ENCODE measurements at regions not wholly inside any gene's neighbourhood (a gene's known extent, or its start where the extent isn't known, plus 50 kb on each side); places are given as distances from the start of the nearest gene placed in this dataset.
A peak's percentile ranks its signal among the peaks of the same experiment; 100 is the strongest.
"Not testable (repeated sequence)": the region's sequence is repeated elsewhere in the genome, so short reads cannot be mapped to it uniquely, and the experiment has no call there.

GRCh38 chr18:55706898-55707297 is 118.9 kb upstream of the TCF4 start:
- no peak overlapping the region for H3K4me3 ChIP-seq (ENCODE audit: low read depth, low read length)
- peak; percentile 67 for DNase-seq (ENCODE audit: low read depth)

DNA sequence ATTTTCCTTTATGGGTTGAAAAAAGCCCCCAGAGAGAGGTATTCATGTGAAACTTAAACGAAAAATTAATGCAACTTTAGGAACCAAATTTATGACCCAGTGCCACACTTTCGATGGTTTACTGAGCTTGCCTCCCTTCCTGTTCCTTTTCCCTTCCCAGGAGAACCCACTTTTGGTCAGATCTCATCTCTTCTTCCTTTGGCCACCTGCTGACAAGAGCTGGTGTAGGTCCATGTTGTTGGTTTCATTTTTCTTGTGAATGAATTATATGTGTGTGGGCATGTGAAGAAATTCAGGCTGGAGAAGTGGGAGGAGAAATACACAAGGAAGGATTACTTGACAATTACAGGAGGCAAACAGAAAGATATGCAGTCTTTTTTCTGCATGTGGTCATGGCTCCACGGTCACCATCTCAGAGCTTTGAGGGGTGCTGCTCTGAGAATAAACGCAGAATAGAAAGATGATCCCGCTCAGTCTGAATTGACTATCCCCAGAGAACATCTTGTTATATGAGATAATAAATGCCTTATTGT is 111.3 kb upstream of the TCF4 start:
- no peak overlapping the region for H3K4me3 ChIP-seq (ENCODE audit: low read depth, low read length)
- DNase-seq (ENCODE audit: low read depth) = peak; percentile 18

GRCh38 chr18:55696811-55697210 is 108.8 kb upstream of the TCF4 start:
- H3K4me3 ChIP-seq (ENCODE audit: low read depth, low read length) = no peak overlapping the region
- DNase-seq (ENCODE audit: low read depth) = no peak

DNA sequence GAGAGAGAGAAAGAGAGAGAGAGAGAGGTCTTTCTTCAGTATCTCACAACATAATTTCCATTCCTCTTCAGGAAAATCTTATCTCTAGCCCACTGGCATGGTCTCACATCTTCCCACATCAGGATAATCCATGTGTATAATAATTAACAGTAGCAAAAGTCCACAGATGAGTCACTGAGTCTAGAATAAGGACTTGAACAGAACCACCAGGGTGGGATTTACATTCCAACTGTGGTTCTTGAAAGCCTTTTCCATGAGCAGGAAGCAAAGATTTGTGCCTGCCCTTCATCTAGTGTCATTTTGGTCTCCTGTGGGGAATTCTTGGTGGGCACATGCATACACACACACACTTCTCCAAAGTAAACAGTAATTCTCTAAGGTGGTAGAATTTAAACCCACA is 107.1 kb upstream of the TCF4 start:
- no peak overlapping the region for H3K4me3 ChIP-seq (ENCODE audit: low read depth, low read length)
- no peak for DNase-seq (ENCODE audit: low read depth)

DNA sequence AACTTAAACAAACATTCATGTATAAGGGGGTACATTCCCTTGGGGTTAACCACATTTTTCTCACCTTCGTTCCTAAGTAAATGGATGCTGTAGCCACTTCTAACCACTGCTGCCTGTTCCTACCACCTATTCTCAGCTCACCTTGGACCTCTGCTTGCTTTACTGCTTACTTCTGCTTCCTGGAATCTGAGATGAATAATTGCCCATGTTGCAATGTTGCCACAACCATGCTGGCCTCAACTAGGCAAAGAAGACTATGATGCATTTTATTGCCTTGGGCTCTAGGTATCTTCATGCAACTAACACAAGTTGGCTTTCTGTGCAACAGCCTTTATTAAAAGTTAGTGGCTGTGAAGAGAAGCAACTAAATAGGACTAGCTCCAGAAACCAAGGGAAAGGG is 106.3 kb upstream of the TCF4 start:
- H3K4me3 ChIP-seq (ENCODE audit: low read depth, low read length) = no peak overlapping the region

DNA sequence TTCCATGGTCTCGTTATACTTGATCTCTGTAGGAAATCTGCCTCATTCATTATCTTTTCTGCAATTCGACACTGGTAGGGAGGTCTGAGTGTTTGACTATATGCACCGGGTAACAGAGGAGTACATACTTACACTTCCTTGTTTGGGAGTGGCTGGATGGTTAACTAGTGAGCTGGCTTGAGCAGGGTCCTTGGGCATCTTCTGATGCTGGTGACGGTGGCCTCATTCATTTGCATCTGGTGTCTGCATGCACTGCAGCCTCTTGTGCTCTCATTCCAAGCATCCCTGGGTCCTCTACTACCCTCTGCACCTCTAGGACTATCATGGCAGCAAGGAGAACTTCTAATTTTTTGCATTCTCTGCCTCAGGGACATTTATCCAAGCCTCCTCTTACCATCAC is 100.0 kb upstream of the TCF4 start:
- no peak for DNase-seq (ENCODE audit: low read depth)
- no peak overlapping the region for H3K4me3 ChIP-seq (ENCODE audit: low read depth, low read length)

More for the DNA sequence above, 106.3 kb upstream of the TCF4 start:
- DNase-seq (ENCODE audit: low read depth) = peak; percentile 12

DNA sequence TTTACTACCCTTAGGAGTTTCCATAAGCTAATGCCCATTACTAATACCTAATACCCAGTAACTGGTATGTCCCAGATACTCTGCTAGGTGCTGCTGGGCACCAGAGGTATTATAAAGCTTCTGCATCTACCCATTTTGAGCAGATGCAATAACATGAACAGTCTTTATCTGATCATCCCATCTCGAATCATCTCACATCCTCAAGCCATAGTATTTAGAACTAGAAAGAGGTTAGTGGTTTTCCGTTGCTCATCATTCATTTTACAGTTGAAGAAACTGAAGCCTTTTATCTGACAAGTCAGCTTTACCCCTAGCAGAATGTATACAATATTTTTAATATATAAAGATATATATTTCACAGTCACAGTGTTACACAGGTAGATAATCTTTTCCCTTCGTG is 99.1 kb upstream of the TCF4 start:
- no peak overlapping the region for H3K4me3 ChIP-seq (ENCODE audit: low read depth, low read length)
- no peak for DNase-seq (ENCODE audit: low read depth)

DNA sequence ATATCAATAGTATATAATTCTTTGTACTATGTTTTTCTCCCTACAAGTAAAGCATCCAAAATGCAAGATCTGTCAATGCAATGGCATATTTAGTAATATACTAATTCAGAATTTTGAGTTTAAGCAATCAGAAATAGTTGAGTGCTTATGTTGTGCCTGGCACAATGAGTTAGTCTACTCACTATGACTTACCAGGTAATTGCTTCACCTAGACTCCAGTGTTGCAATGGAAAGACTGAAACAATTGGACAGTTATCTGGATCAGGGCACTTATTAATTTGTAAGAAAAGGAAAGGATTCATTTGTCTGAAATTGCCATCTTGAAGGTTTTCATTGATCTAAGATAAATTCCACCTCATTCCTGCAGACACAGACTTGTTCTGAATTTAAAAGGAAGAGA is 97.6 kb upstream of the TCF4 start:
- no peak for DNase-seq (ENCODE audit: low read depth)
- no peak overlapping the region for H3K4me3 ChIP-seq (ENCODE audit: low read depth, low read length)

- DNase-seq (ENCODE audit: low read depth) = no peak
- no peak overlapping the region for H3K4me3 ChIP-seq (ENCODE audit: low read depth, low read length)
Measured at GRCh38 chr18:55672574-55673361, 84.8 kb upstream of the TCF4 start.

- DNase-seq (ENCODE audit: low read depth) = no peak
Measured at GRCh38 chr18:55665506-55665905, 77.5 kb upstream of the TCF4 start.

DNA sequence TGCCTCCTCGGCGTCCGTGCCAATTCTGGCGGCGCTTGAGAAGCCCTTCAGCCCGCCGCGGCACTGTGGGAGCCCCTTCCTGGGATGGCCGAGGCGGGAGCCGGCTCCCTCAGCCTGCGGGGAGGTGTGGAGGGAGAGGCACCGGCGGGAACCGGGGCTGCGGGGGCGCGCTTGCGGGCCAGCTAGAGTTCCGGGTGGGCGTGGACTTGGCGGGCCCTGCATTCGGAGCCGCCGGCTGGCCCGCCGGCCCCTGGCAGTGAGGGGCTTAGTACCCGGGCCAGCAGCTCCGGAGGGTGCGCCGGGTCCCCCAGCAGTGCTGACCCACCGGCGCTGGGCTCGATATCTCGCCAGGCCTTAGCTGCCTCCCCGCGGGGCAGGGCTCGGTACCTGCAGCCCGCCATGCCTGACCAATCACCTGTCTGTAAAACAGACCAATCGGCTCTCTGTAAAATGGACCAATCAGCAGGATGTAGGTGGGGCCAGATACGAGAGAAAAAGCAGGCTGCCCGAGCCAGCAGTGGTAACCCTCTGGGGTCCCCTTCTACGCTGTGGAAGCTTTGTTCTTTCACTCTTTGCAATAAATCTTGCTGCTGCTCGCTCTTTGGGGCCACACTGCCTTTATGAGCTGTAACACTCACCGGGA is 76.9 kb upstream of the TCF4 start:
- not testable (repeated sequence) for H3K4me3 ChIP-seq (ENCODE audit: low read depth, low read length); DNase-seq (ENCODE audit: low read depth)

More at GRCh38 chr18:55665506-55665905, 77.5 kb upstream of the TCF4 start:
- H3K4me3 ChIP-seq (ENCODE audit: low read depth, low read length) = no peak overlapping the region

- DNase-seq (ENCODE audit: low read depth) = no peak
- no peak overlapping the region for H3K4me3 ChIP-seq (ENCODE audit: low read depth, low read length)
Measured at GRCh38 chr18:55663891-55664290, 75.9 kb upstream of the TCF4 start.

- no peak overlapping the region for H3K4me3 ChIP-seq (ENCODE audit: low read depth, low read length)
- DNase-seq (ENCODE audit: low read depth) = no peak
Measured at GRCh38 chr18:55658598-55658997, 70.6 kb upstream of the TCF4 start.

DNA sequence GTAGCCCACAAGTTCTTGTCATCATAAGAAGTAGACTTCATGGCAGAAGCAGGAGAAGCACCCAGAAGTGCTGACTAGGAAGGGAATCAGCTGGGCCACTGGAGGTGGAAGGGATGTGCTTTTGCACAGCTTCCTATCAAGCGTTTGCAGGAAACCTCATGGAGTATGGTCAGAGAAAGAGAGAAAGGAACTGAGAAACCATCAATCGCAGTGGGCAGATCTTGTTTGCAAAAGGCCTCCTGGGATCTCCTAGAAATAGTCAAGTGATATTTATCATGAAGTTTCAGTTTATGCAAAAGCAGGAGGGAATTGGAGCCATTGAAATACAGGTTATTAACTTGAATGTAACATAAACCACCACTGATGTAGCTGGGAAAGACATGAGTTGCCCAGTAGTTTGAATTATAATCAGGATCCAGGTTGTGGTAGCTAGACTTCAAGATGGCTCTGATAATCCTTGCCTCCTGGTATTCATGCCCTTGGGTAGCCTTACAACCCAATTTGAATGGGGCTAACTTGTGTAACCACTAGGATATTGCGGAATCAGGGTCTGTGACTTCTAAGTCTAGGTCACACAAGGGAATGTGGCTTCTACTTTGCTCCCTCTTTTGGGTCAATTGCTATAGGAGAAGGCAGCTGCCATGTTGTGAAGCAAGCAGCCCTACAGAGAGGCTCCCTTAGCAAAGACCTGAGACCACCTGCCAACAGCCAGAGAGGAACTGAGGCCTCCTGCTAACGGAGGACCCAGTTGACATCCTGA is 69.8 kb upstream of the TCF4 start:
- no peak overlapping the region for H3K4me3 ChIP-seq (ENCODE audit: low read depth, low read length)

GRCh38 chr18:55654986-55655385 is 67.0 kb upstream of the TCF4 start:
- H3K4me3 ChIP-seq (ENCODE audit: low read depth, low read length) = no peak overlapping the region
- no peak for DNase-seq (ENCODE audit: low read depth)

More for the DNA sequence above, 69.8 kb upstream of the TCF4 start:
- no peak for DNase-seq (ENCODE audit: low read depth)

DNA sequence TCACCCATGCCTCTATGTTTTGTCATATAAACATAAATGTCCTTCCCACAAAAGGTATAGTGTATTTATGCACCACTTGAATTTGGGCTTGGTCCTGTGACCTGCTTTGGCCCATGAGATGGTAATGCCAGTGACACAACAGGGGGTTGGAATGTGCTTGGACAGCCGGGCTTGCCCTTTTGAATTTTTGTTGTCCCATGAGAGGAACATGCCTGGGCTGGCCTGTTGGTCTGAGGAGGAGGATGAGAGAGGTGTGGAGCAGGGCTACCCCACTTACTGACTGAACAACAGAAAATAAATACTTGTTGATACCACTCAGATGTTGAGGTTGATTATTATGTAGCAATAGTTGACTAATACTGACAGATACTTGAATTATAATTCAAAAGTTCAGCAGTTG is 63.2 kb upstream of the TCF4 start:
- H3K4me3 ChIP-seq (ENCODE audit: low read depth, low read length) = no peak overlapping the region
- DNase-seq (ENCODE audit: low read depth) = no peak

DNA sequence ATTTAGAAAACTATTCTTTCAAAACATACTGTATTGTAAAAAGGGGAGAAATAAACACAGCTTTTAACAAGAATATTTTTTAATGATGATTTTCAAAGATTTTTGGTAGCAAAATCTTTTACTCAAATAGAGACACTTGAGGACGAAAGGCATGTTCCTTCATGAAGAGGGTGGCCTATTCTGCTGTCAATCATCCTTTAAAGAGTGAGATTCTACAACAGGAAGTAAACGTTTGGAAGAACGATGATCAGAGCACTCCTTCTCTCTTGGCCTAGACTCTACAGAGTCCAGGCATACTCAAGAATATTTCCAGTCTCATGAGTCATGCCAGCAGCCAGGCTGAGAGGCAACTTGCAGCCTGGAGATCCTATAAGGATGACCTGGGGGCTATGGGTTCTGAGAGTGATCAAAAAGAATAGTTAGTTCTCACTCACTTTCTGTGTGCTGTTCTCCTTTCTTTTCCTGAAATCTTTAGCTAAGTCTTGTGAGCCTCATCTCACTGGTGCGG is 62.4 kb upstream of the TCF4 start:
- DNase-seq (ENCODE audit: low read depth) = no peak
- H3K4me3 ChIP-seq (ENCODE audit: low read depth, low read length) = no peak overlapping the region

DNA sequence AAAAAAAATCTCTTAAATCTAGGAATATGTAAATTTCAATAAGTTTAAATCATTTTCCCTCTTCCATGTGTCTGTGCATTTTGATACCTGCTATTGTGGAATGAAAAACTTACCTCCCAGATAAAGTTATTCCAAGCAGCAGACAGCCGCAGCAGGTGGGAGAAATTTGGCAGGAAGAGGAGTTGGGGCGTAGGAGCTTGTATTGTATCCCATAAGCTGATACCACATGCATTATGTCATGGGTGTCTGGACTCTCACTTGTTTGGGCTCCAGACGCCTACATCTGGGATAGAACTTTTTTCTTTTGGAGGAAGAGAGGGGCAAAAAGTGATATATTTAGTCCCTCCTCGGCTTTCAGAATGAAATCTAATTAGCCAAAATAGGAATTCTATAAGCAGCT is 59.3 kb upstream of the TCF4 start:
- DNase-seq (ENCODE audit: low read depth) = no peak
- H3K4me3 ChIP-seq (ENCODE audit: low read depth, low read length) = no peak overlapping the region

DNA sequence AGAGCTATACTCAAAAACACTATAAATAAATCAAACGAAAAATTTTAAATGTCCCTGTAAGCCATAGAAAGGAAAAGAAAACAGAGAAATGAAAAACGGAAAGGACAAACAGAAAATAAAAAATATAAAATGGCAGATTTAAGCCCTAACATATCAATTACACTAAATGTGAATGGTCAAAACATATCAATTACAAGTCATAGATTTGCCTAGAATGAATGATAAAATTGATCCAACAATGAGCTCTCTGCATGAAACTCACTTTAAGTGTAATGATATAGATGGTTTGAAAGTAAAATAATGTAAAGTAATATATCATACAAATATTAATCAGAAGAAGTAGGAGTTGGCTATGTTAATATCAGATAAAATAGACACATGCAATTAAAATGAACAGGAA is 54.2 kb upstream of the TCF4 start:
- no peak overlapping the region for H3K4me3 ChIP-seq (ENCODE audit: low read depth, low read length)
- DNase-seq (ENCODE audit: low read depth) = no peak

DNA sequence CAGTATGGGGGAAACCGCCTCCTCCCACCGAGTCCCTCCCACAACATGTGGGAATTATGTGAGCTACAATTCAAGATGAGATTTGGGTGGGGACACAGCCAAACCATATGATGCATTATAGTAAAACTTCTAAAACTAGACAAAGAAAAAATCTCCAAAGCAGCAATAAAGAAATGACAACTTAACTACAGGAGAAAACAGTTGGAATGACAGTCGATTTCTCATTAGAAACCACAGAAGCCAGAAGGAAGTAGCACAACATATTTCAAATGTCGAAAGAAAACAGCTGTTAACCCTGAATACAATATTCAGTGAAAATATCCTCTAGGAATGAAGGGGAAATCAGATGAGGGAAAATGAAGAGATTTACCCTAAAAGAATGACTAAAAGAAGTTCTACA is 53.5 kb upstream of the TCF4 start:
- no peak overlapping the region for H3K4me3 ChIP-seq (ENCODE audit: low read depth, low read length)
- DNase-seq (ENCODE audit: low read depth) = no peak

Data from skeletal muscle cell (primary cell).